Thyroid gland (tissue), 4 donors: ENCODE measurements at regions not wholly inside any gene's neighbourhood (a gene's known extent, or its start where the extent isn't known, plus 50 kb on each side); places are given as distances from the start of the nearest gene placed in this dataset.

Source experiments
- DNase-seq, 2 donors: peaks; one replicate each; pipeline ENCODE4 v3.0.0-alpha.2; 2019
- H3K27ac ChIP-seq, 3 donors: fragments of 200-600 bp; sonication (generic); 1 replicate in 2 of 3; 2 replicates in 1 of 3; pipeline ENCODE4 v1.5.1; 2016 to 2019; ENCODE audit warnings: mild to moderate bottlenecking in 1 of 3, moderate library complexity in 1 of 3
- H3K27me3 ChIP-seq: fragments of 200-600 bp; sonication (generic); one replicate; pipeline ENCODE4 v1.5.1; 2019
- H3K36me3 ChIP-seq, 2 donors: fragments of 200-600 bp; sonication (generic); one replicate each; pipeline ENCODE4 v1.5.1; 2016 to 2019
- H3K4me1 ChIP-seq, 2 donors: fragments of 200-600 bp; sonication (generic); one replicate each; pipeline ENCODE4 v1.5.1; 2017 to 2019
- H3K4me3 ChIP-seq, 3 donors: fragments of 200-600 bp; sonication (generic); replicated peaks in 1 of 3; 1 replicate in 2 of 3; 2 replicates in 1 of 3; pipeline ENCODE4 v1.5.1; 2016; ENCODE audit warnings: mild to moderate bottlenecking in 1 of 3
- H3K9me3 ChIP-seq: fragments of 200-600 bp; sonication (generic); one replicate; pipeline ENCODE4 v1.5.1; 2017
- CTCF ChIP-seq, 6 experiments: fragments of 200-600 bp in 3 of 6; fragments of 450-650 bp in 3 of 6; sonication (generic) in 3 of 6; IDR thresholded peaks; one replicate each; pipeline ENCODE4 v1.5.1; 2016 to 2019; ENCODE audit warnings: antibody characterized with exemption in 6 of 6, mild to moderate bottlenecking in 2 of 6, inconsistent platforms in 1 of 6, moderate library complexity in 1 of 6
- POLR2A ChIP-seq, 2 donors: fragments of 450-650 bp; IDR thresholded peaks; one replicate each; pipeline ENCODE4 v1.6.1; 2017; ENCODE audit warnings: antibody characterized with exemption in 2 of 2, mild to moderate bottlenecking in 2 of 2, moderate library complexity in 1 of 2
- WGBS, 2 donors: methylation state at CpG; one replicate each; pipeline ENCODE4 v1.1.5; 2017; 5-methylcytosine and 5-hydroxymethylcytosine counted together
- intact Hi-C: fragments of 100-400 bp; cut with DNase I; formaldehyde crosslinking; loops from one replicate; pipeline ENCODE4 v1.15.1; 2023

GRCh38 chr3:80519436-80519835 is 751.6 kb upstream of the ROBO1 start:
- Histone ChIP-seq H3K9me3 (no peaks in the 10 kb centered on the region), H3K27ac (no peak overlapping the region), H3K27me3 (no peaks in the 10 kb centered on the region), H3K4me3 (no peak overlapping the region), H3K4me1 (no peaks in the 10 kb centered on the region), H3K36me3 (no peaks in the 10 kb centered on the region)
- DNase-seq: no peak
- WGBS, 2 donors: 91 to 92% methylated on average over 5 of the region's 5 CpGs
- no peak for TF ChIP-seq CTCF (IDR thresholded peaks at IDR 0.05)
- TF ChIP-seq POLR2A (IDR thresholded peaks at IDR 0.05): no peak
- intact Hi-C loops: no loop called here

- DNase-seq: no peak
- Histone ChIP-seq H3K4me1 (no peaks in the 10 kb centered on the region), H3K9me3 (no peaks in the 10 kb centered on the region), H3K27me3 (no peaks in the 10 kb centered on the region), H3K36me3 (no peaks in the 10 kb centered on the region), H3K4me3 (no peak overlapping the region), H3K27ac (no peak overlapping the region)
- intact Hi-C loops: no loop called here
- TF ChIP-seq CTCF (IDR thresholded peaks at IDR 0.05) (no peak), POLR2A (IDR thresholded peaks at IDR 0.05) (no peak)
- WGBS, 2 donors: 80 to 81% methylated on average over 3 of the region's 3 CpGs
These were observed 728.7 kb upstream of the ROBO1 start for GRCh38 chr3:80496452-80496851.

GRCh38 chr3:80492162-80492561 is 724.4 kb upstream of the ROBO1 start:
- no peak for DNase-seq
- intact Hi-C loops: no loop called here

GRCh38 chr3:80472961-80473360 is 705.2 kb upstream of the ROBO1 start:
- Histone ChIP-seq H3K4me3 (no peak overlapping the region), H3K4me1 (no peaks in the 10 kb centered on the region), H3K9me3 (no peaks in the 10 kb centered on the region), H3K36me3 (no peaks in the 10 kb centered on the region), H3K27me3 (no peaks in the 10 kb centered on the region), H3K27ac (no peak overlapping the region)
- intact Hi-C loops: no loop called here
- 68 to 72% methylated on average over 1 of the region's 1 CpG for WGBS, 2 donors
- no peak for DNase-seq
- TF ChIP-seq POLR2A (IDR thresholded peaks at IDR 0.05) (no peak), CTCF (IDR thresholded peaks at IDR 0.05) (no peak)

More at GRCh38 chr3:80492162-80492561, 724.4 kb upstream of the ROBO1 start:
- Histone ChIP-seq H3K36me3 (no peaks in the 10 kb centered on the region), H3K9me3 (no peaks in the 10 kb centered on the region), H3K4me1 (no peaks in the 10 kb centered on the region), H3K27me3 (no peaks in the 10 kb centered on the region), H3K27ac (no peak overlapping the region), H3K4me3 (no peak overlapping the region)
- no peak for TF ChIP-seq CTCF (IDR thresholded peaks at IDR 0.05)
- TF ChIP-seq POLR2A (IDR thresholded peaks at IDR 0.05): no peak

GRCh38 chr3:80472459-80472858 is 704.7 kb upstream of the ROBO1 start:
- Histone ChIP-seq H3K36me3 (no peaks in the 10 kb centered on the region), H3K9me3 (no peaks in the 10 kb centered on the region), H3K27me3 (no peaks in the 10 kb centered on the region), H3K4me1 (no peaks in the 10 kb centered on the region), H3K4me3 (no peak overlapping the region), H3K27ac (no peak overlapping the region)
- DNase-seq: no peak
- intact Hi-C loops: no loop called here
- TF ChIP-seq CTCF (IDR thresholded peaks at IDR 0.05) (no peak), POLR2A (IDR thresholded peaks at IDR 0.05) (no peak)
